Right atrium auricular region (tissue), 2 donors: ENCODE measurements at regions not wholly inside any gene's neighbourhood (a gene's known extent, or its start where the extent isn't known, plus 50 kb on each side); places are given as distances from the start of the nearest gene placed in this dataset.
A peak's percentile ranks its signal among the peaks of the same experiment; 100 is the strongest.

ENCODE experiments used
- DNase-seq: peaks from one replicate; pipeline ENCODE4 v3.0.0-alpha.2; 2019; ENCODE audit warnings: low spot score
- H3K27ac ChIP-seq, 2 donors: fragments of 200-600 bp; sonication (generic); 1 replicate in 1 of 2; 2 replicates in 1 of 2; pipeline ENCODE4 v1.5.1; 2016 to 2019
- H3K27me3 ChIP-seq, 2 donors: fragments of 200-600 bp; sonication (generic); one replicate each; pipeline versions ENCODE4 v1.5.1 to v1.6.0; 2017 to 2019
- H3K36me3 ChIP-seq: fragments of 200-600 bp; sonication (generic); one replicate; pipeline ENCODE4 v1.5.1; 2016
- H3K4me1 ChIP-seq, 2 donors: fragments of 200-600 bp; sonication (generic); one replicate each; pipeline versions ENCODE4 v1.5.1 to v1.6.0; 2017 to 2019
- H3K4me3 ChIP-seq, 2 donors: fragments of 200-600 bp; sonication (generic); 1 replicate in 1 of 2; 2 replicates in 1 of 2; pipeline ENCODE4 v1.5.1; 2017 to 2019; ENCODE audit warnings: mild to moderate bottlenecking in 1 of 2, moderate library complexity in 1 of 2
- H3K9me3 ChIP-seq, 2 donors: fragments of 200-600 bp; sonication (generic); one replicate each; pipeline ENCODE4 v1.5.1; 2019
- CTCF ChIP-seq, 2 donors: fragments of 200-600 bp; sonication (generic); IDR thresholded peaks; one replicate each; pipeline ENCODE4 v1.5.1; 2019; ENCODE audit warnings: antibody characterized with exemption in 2 of 2

- H3K27ac ChIP-seq, result no peak overlapping the region
- DNase-seq, result no peak
- peaks cover 0 to 4% of the 10 kb centered on the region in 2 donors for H3K9me3 ChIP-seq
- no peaks in the 10 kb centered on the region for H3K4me1 ChIP-seq
- H3K27me3 ChIP-seq, result no peaks in the 10 kb centered on the region
- no peak overlapping the region for H3K4me3 ChIP-seq
- H3K36me3 ChIP-seq, result no peaks in the 10 kb centered on the region
- TF ChIP-seq CTCF (IDR thresholded peaks at IDR 0.05), result no peak
Measured at GRCh38 chr13:97780486-97780885, 173.0 kb upstream of the IPO5 start.

GRCh38 chr13:97781891-97782305 is 171.6 kb upstream of the IPO5 start:
- peak; percentile 66 for DNase-seq
- no peak overlapping the region for H3K4me3 ChIP-seq
- peak overlapping the region in 1 of 2 donors; percentile 36 for H3K27ac ChIP-seq
- peaks cover 0 to 2% of the 10 kb centered on the region in 2 donors for H3K9me3 ChIP-seq
- H3K4me1 ChIP-seq, result no peaks in the 10 kb centered on the region
- no peak for TF ChIP-seq CTCF (IDR thresholded peaks at IDR 0.05)
- no peaks in the 10 kb centered on the region for H3K36me3 ChIP-seq
- H3K27me3 ChIP-seq, result no peaks in the 10 kb centered on the region

DNA sequence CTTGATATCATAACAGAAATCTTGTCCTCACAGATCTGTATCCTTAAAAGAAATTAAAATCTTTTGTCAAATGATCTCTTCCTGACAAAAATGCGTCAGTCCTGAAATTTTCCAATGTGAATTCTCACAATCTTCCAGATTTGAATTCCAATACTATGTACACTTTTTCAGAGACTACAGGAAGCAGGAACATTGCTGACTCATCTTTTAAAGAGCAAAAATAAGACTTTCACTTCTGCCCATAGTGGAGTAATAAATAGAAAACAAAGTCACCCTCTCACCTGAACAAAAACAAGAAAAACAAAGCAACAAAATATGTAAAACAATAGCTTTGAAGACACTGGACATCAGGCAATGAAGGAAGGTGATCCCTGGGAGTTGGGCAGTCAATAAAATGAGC is 167.0 kb upstream of the IPO5 start:
- Histone ChIP-seq H3K27me3 (no peaks in the 10 kb centered on the region), H3K27ac (no peak overlapping the region)
- no peak for TF ChIP-seq CTCF (IDR thresholded peaks at IDR 0.05)

DNA sequence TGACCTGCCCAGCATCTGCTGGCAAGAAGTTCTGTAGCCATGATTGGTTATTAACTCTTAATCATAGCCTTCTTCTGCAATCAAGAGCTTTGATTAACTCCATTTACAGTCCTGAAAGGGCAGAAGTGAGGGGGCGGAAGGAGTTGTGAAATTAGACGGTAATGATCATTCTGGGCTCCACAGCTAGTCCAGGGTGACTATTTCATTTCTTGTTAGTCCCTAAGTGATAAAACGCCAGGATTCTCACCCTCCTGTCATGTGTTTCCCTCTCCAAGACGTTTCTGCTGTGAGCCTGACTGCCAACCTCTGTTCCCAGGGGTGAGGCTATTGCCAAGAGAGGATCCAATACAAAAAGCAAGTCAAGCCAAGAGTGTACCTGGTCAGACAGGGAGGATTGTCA is 155.9 kb upstream of the IPO5 start:
- no peak overlapping the region for H3K4me3 ChIP-seq
- no peak overlapping the region for H3K27ac ChIP-seq
- no peaks in the 10 kb centered on the region for H3K27me3 ChIP-seq
- no peaks in the 10 kb centered on the region for H3K36me3 ChIP-seq
- no peak for DNase-seq
- no peaks in the 10 kb centered on the region for H3K4me1 ChIP-seq
- no peak for TF ChIP-seq CTCF (IDR thresholded peaks at IDR 0.05)
- peaks cover 10 to 25% of the 10 kb centered on the region in 2 donors for H3K9me3 ChIP-seq

More for the DNA sequence above, 167.0 kb upstream of the IPO5 start:
- no peaks in the 10 kb centered on the region for H3K4me1 ChIP-seq
- H3K9me3 ChIP-seq, result peaks cover 6 to 17% of the 10 kb centered on the region in 2 donors
- no peak for DNase-seq
- H3K36me3 ChIP-seq, result no peaks in the 10 kb centered on the region
- no peak overlapping the region for H3K4me3 ChIP-seq

- no peak for TF ChIP-seq CTCF (IDR thresholded peaks at IDR 0.05)
- H3K27ac ChIP-seq, result no peak overlapping the region
- H3K4me1 ChIP-seq, result no peaks in the 10 kb centered on the region
- no peak overlapping the region for H3K4me3 ChIP-seq
- DNase-seq, result no peak
- no peaks in the 10 kb centered on the region for H3K27me3 ChIP-seq
- H3K9me3 ChIP-seq, result peaks cover 9 to 18% of the 10 kb centered on the region in 2 donors
- no peaks in the 10 kb centered on the region for H3K36me3 ChIP-seq
Measured at GRCh38 chr13:97798171-97798821, 155.2 kb upstream of the IPO5 start.

DNA sequence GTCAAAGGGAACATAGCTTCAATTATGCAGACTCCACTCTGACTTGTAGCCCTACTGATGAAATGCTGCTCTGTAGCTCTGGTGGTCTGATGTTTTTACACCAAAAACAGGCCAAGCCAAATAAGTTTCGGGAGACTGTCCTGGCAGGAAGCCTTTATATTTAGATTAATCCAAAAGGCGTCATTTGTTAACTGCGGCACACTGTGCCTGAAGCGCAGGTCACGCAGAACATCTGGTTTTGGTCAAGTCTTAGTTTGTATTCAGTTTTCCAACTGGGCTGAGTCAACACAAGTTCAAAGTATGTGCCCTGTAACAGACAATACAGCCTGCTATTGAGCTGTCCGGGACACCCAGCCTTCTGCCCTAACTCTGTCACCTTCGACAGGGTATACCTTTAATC is 154.6 kb upstream of the IPO5 start:
- H3K27ac ChIP-seq, result no peak overlapping the region
- TF ChIP-seq CTCF (IDR thresholded peaks at IDR 0.05), result no peak
- no peaks in the 10 kb centered on the region for H3K4me1 ChIP-seq
- no peaks in the 10 kb centered on the region for H3K36me3 ChIP-seq
- H3K9me3 ChIP-seq, result peaks cover 4 to 12% of the 10 kb centered on the region in 2 donors
- H3K27me3 ChIP-seq, result no peaks in the 10 kb centered on the region
- no peak for DNase-seq
- H3K4me3 ChIP-seq, result no peak overlapping the region
